ENCODE measurements at regions not wholly inside any gene's neighbourhood (a gene's known extent, or its start where the extent isn't known, plus 50 kb on each side); places are given as distances from the start of the nearest gene placed in this dataset.

GRCh38 chr11:129265125-129265788 is 73.1 kb upstream of the ARHGAP32 start:
- TF ChIP-seq RARB (CRISPR knock-in tag; IDR thresholded peaks at IDR 0.05), result no peak
- TF ChIP-seq, protein P1, sequence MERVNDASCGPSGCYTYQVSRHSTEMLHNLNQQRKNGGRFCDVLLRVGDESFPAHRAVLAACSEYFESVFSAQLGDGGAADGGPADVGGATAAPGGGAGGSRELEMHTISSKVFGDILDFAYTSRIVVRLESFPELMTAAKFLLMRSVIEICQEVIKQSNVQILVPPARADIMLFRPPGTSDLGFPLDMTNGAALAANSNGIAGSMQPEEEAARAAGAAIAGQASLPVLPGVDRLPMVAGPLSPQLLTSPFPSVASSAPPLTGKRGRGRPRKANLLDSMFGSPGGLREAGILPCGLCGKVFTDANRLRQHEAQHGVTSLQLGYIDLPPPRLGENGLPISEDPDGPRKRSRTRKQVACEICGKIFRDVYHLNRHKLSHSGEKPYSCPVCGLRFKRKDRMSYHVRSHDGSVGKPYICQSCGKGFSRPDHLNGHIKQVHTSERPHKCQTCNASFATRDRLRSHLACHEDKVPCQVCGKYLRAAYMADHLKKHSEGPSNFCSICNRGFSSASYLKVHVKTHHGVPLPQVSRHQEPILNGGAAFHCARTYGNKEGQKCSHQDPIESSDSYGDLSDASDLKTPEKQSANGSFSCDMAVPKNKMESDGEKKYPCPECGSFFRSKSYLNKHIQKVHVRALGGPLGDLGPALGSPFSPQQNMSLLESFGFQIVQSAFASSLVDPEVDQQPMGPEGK (CRISPR knock-in tag; IDR thresholded peaks at IDR 0.05; ENCODE audit: borderline replicate concordance), result no peak
- TF ChIP-seq, protein P2, sequence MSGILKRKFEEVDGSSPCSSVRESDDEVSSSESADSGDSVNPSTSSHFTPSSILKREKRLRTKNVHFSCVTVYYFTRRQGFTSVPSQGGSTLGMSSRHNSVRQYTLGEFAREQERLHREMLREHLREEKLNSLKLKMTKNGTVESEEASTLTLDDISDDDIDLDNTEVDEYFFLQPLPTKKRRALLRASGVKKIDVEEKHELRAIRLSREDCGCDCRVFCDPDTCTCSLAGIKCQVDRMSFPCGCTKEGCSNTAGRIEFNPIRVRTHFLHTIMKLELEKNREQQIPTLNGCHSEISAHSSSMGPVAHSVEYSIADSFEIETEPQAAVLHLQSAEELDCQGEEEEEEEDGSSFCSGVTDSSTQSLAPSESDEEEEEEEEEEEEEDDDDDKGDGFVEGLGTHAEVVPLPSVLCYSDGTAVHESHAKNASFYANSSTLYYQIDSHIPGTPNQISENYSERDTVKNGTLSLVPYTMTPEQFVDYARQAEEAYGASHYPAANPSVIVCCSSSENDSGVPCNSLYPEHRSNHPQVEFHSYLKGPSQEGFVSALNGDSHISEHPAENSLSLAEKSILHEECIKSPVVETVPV (CRISPR knock-in tag; IDR thresholded peaks at IDR 0.05), result no peak
- no peak for TF ChIP-seq PPARA (CRISPR knock-in tag; IDR thresholded peaks at IDR 0.05; ENCODE audit: borderline replicate concordance)
- no peak for TF ChIP-seq ZFP30 (CRISPR knock-in tag; IDR thresholded peaks at IDR 0.05)
- TF ChIP-seq, protein P3, sequence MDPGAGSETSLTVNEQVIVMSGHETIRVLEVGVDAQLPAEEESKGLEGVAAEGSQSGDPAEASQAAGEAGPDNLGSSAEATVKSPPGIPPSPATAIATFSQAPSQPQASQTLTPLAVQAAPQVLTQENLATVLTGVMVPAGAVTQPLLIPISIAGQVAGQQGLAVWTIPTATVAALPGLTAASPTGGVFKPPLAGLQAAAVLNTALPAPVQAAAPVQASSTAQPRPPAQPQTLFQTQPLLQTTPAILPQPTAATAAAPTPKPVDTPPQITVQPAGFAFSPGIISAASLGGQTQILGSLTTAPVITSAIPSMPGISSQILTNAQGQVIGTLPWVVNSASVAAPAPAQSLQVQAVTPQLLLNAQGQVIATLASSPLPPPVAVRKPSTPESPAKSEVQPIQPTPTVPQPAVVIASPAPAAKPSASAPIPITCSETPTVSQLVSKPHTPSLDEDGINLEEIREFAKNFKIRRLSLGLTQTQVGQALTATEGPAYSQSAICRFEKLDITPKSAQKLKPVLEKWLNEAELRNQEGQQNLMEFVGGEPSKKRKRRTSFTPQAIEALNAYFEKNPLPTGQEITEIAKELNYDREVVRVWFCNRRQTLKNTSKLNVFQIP (CRISPR knock-in tag; IDR thresholded peaks at IDR 0.05; ENCODE audit: borderline replicate concordance, low read depth), result no peak
- no peak for TF ChIP-seq CREB5 (CRISPR knock-in tag; IDR thresholded peaks at IDR 0.05; ENCODE audit: low read depth)
- no peak for TF ChIP-seq ZFP3 (CRISPR knock-in tag; IDR thresholded peaks at IDR 0.05)
- no peak for TF ChIP-seq ZC3H10 (CRISPR knock-in tag; IDR thresholded peaks at IDR 0.05)
- TF ChIP-seq ISL1 (CRISPR knock-in tag; IDR thresholded peaks at IDR 0.05), result no peak
- no peak for TF ChIP-seq ZNF8 (CRISPR knock-in tag; IDR thresholded peaks at IDR 0.05)
- no peak for TF ChIP-seq ZNF565 (CRISPR knock-in tag; conservative IDR thresholded peaks at IDR 0.05; ENCODE audit: low read depth)
- no peak for TF ChIP-seq GLIS3 (CRISPR knock-in tag; IDR thresholded peaks at IDR 0.05)
- no peak for TF ChIP-seq ESRRG (CRISPR knock-in tag; IDR thresholded peaks at IDR 0.05)

Measured in SK-N-SH treated with all-trans-retinoic acid at 6 μM for 48 hours (cell line).